WI38 (cell line): ENCODE measurements at regions not wholly inside any gene's neighbourhood (a gene's known extent, or its start where the extent isn't known, plus 50 kb on each side); places are given as distances from the start of the nearest gene placed in this dataset.

Experiments used
- H3K4me3 ChIP-seq: 2 replicates; pipeline ENCODE4 v1.5.1; 2011; ENCODE audit warnings: low read depth, mild to moderate bottlenecking, control low read depth, low read length
- TF ChIP-seq, protein P1 (sequence below): IDR thresholded peaks from 2 replicates; pipeline ENCODE4 v1.5.1; 2012; ENCODE audit warnings: low read depth, mild to moderate bottlenecking, control low read depth, low read length

DNA sequence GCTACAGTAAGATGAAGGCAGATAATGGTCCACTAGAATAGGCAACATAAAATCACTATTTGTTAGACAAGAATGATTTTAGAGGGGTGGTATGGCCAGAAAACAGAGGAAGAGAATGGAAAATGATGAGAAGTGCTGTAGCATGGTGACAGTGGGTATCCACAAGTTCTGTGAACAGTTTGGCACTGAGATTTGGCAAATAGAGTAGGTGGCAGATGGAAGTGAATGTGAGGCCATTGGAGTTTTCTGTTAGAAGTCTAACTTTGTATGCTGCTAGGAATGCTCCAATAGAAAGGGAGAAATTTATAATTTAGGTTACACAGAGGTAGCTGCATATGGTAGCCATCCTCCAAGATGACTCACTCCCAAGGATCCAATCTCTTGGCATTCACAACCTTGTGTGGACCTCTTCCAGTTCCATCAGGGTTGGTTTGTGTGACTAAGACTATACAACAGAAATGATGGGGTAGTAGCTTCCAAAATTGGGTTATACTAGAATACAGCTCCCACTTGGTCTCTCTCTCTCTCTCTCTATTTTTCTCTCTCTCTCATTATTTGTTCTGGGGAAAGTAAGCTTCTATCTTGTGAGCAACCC lies 646.9 kb upstream of the ZNF608 start:
- TF ChIP-seq, protein P1, sequence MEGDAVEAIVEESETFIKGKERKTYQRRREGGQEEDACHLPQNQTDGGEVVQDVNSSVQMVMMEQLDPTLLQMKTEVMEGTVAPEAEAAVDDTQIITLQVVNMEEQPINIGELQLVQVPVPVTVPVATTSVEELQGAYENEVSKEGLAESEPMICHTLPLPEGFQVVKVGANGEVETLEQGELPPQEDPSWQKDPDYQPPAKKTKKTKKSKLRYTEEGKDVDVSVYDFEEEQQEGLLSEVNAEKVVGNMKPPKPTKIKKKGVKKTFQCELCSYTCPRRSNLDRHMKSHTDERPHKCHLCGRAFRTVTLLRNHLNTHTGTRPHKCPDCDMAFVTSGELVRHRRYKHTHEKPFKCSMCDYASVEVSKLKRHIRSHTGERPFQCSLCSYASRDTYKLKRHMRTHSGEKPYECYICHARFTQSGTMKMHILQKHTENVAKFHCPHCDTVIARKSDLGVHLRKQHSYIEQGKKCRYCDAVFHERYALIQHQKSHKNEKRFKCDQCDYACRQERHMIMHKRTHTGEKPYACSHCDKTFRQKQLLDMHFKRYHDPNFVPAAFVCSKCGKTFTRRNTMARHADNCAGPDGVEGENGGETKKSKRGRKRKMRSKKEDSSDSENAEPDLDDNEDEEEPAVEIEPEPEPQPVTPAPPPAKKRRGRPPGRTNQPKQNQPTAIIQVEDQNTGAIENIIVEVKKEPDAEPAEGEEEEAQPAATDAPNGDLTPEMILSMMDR, result no peak
- no peak overlapping the region for H3K4me3 ChIP-seq

DNA sequence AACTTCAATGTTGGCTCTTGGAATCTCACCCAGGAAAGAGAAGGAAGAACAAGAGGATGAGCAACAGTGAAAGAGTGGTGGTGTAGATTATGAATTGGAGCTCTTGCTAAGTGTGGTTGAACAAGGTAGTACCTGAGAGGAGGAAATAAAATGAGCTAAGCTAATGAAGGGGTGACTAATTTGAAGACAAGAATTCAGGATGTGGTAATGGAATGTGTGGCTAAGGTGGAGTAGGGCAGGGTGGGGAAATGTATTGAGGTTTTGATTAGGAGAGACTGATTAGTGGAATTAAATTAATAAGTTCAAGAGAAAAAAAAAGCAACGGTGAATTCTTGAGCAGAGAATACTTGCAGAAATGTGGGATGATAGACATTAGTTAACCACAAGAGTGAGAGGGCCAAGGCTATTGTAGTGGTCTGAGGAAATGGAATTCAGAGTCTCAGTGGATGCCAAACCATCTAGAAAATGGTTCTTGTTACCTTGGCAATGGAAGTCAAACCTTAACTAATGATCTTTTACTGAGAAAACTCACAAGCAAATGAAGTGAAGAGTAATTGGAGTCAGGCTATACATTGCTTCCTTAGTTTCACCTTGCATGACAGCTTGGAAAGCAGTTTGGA lies 648.3 kb upstream of the ZNF608 start:
- TF ChIP-seq, protein P1, result no peak
- no peak overlapping the region for H3K4me3 ChIP-seq

DNA sequence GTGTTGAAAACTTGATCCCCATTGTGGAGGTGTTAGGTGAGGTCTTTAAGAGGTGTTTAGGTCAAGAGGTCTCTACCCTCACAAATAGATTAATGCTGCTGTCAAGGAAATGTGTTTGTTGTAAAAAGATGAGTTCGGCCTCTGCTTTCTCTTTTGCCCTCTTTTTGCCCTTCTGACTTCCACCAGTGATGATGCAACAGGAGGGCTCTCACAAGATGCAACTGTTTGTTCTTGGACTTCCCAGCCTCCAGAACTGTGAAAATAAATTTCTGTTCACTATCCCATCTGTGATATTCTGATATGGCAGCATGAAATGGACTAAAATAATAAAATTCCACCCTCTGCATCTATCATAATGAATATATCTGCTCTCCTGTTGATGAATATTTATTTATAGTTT lies 650.0 kb upstream of the ZNF608 start:
- H3K4me3 ChIP-seq, result no peak overlapping the region
- TF ChIP-seq, protein P1, result no peak

DNA sequence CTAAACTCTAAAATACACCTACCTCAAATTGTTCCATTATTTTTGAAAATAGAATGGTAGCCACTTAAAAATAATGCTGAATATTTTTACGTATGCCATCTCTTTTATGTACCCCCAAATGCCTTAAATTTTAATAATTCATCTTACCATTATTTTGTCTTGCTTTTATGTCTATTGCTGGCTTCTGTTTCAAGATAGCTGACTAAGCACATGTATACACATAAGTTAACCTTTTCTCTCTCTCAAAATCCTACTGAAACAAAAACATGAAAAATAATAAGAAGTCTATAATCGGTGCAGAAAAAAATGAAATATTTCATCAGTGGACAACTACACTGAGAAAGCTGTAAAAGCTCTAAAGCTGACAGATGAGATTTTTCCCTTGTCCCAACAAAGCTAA lies 652.0 kb upstream of the ZNF608 start:
- H3K4me3 ChIP-seq, result no peak overlapping the region
- TF ChIP-seq, protein P1, result no peak

DNA sequence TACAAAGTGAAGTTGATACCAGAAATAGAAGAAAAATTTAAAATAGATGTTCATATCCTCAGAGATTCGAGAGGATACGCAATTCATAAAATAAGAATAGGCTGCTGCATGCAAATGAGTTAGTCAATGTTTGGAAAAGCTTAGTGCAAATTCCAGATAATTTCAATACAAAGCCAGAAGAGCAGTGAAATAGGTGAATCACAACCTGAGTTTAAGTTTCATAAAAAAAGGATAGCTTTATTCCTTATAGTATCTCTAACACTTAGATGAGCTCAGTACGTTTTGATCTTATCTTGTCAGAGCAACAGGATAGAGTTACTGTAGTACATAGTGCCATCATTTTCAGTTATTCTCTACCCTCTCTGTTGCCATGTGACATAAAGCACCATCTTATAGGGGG lies 653.4 kb upstream of the ZNF608 start:
- TF ChIP-seq, protein P1, result no peak
- H3K4me3 ChIP-seq, result no peak overlapping the region

DNA sequence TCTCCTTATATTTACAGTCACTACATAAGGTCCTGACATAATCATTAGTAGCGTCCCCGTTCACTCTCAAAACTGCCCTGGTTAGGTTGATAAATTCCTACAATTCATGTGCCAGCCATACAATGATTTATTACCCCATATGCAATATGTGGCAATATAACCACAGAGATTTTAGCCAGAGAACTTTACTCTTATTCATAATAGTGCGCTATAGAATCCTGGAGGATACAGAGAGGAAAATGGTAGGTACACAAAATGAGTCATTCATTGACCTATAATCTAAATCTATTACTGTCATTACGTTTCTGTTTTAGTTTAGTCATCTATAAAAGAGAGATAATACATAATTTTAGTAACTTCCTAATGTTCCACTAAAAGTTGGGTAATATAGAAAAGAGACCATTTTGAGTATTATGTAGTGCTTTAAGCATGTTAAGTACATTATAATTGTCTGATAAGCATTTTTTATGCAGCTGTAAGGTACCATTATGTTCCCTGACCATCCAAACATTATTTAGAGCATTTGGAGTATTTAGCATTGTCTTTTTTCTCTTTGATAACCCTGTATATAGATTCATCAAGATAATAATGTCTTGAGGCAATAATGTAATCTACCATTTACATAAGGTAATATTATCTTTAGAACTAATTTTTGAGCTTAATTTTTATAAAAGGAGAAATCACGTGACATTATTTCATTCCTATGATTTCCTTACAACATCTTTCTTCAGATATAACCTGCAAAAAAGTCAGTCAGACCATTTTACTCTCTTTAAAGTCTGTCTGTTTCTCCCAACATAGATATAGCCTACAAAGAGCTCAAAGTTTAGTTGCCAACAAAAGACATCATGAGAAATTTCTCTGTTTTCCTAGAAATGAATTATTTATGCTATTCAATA lies 655.5 kb upstream of the ZNF608 start:
- no peak overlapping the region for H3K4me3 ChIP-seq
- TF ChIP-seq, protein P1, result no peak

DNA sequence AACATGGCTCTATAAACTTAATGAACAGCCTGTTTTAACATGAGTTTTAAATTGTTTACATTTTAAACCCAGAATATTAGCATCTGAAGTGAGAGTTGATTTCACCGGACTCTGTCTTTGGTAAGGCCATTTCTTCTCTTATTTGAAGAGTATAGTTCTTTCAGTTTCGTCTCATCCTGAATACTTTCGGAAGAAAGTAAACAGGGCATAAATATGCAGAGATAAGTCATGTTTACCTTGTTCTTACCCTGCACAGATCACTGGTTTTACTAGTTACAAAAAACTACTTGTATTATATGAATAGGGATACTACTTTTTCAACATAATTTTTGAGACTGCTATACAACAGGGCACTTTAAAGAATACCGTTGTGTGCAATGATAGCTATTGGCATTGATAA lies 656.3 kb upstream of the ZNF608 start:
- TF ChIP-seq, protein P1, result no peak
- H3K4me3 ChIP-seq, result no peak overlapping the region
